ENCODE measurements at regions not wholly inside any gene's neighbourhood (a gene's known extent, or its start where the extent isn't known, plus 50 kb on each side); places are given as distances from the start of the nearest gene placed in this dataset.

DNA sequence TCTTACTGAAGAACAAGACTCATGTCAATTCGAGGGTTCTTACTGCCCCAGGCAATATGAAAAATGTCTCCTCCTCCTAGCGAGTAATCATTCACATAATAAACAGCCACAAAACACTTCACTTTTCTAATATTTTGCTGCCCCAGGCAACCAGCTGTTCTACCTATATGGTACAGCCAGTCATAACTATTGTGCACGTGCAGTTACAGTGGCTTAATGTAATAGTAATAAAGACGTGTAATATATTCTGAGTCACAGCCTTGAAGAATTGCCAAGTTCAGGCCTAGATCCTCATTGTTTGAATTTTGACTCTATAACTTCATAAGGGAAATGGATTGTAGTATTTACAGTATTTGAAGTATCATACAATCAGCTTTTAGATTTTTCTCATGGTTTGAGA, 1250.0 kb upstream of the GBE1 start:
- DNase-seq (ENCODE audit: low read depth, low spot score), result peak; percentile 5
- in situ Hi-C loops (cut with HindIII; ENCODE audit: low sequenced_read_pairs), result no loop called here
- TF ChIP-seq, protein P1, sequence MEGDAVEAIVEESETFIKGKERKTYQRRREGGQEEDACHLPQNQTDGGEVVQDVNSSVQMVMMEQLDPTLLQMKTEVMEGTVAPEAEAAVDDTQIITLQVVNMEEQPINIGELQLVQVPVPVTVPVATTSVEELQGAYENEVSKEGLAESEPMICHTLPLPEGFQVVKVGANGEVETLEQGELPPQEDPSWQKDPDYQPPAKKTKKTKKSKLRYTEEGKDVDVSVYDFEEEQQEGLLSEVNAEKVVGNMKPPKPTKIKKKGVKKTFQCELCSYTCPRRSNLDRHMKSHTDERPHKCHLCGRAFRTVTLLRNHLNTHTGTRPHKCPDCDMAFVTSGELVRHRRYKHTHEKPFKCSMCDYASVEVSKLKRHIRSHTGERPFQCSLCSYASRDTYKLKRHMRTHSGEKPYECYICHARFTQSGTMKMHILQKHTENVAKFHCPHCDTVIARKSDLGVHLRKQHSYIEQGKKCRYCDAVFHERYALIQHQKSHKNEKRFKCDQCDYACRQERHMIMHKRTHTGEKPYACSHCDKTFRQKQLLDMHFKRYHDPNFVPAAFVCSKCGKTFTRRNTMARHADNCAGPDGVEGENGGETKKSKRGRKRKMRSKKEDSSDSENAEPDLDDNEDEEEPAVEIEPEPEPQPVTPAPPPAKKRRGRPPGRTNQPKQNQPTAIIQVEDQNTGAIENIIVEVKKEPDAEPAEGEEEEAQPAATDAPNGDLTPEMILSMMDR (IDR thresholded peaks at IDR 0.05; ENCODE audit: low read depth, low read length), result no peak
- no peak overlapping the region for H3K4me3 ChIP-seq (ENCODE audit: low read depth, low read length)

DNA sequence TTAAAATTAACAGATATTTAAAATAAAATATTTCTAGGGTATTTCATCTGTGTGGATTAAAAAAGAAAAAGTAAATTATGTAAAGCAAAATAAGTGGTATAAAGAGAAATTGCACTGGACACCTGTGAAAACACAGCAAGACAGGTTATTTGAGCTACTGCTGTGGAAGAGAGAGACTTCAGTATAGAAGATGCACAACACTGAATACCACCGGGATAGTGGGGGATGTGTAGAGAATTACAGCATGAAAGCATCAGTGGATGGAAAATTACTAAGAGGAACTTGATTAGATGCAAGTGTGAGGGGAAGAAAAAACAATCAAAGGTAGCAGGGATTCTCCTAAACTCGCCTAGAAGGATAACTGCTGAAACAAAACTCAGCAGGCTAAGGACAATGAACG, 1242.5 kb upstream of the GBE1 start:
- DNase-seq (ENCODE audit: low read depth, low spot score), result no peak
- H3K4me3 ChIP-seq (ENCODE audit: low read depth, low read length), result no peak overlapping the region
- TF ChIP-seq, protein P1 (IDR thresholded peaks at IDR 0.05; ENCODE audit: low read depth, low read length), result no peak
- in situ Hi-C loops (cut with HindIII; ENCODE audit: low sequenced_read_pairs), result no loop called here

DNA sequence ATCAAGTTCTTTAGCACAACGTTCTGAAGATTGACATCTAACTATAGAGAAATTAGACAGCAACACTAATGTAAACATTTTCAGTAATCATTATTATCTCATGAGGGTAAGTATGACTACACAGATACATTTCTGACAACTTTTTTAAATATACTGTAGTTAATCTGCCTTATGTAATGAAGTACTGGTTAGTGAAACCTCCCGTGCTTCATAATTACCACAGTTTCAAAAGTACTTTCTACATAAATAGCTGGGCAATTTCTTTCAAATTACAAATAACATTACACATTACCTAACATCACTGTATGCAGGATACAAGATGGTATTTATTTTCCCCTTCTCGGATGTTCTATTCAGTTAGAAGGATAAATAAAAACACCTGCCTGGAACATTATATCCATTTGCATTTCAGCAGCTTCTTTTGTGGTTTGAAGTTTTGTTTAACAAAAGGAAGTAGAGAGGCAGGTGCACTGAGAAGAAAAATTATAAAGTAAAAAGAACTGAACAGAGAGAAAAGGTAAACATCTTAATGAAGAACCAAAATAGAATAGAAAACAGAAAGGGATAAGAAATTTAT, 1241.5 kb upstream of the GBE1 start:
- DNase-seq (ENCODE audit: low read depth, low spot score), result no peak
- in situ Hi-C loops (cut with HindIII; ENCODE audit: low sequenced_read_pairs), result no loop called here
- H3K4me3 ChIP-seq (ENCODE audit: low read depth, low read length), result no peak overlapping the region
- TF ChIP-seq, protein P1 (IDR thresholded peaks at IDR 0.05; ENCODE audit: low read depth, low read length), result no peak

DNA sequence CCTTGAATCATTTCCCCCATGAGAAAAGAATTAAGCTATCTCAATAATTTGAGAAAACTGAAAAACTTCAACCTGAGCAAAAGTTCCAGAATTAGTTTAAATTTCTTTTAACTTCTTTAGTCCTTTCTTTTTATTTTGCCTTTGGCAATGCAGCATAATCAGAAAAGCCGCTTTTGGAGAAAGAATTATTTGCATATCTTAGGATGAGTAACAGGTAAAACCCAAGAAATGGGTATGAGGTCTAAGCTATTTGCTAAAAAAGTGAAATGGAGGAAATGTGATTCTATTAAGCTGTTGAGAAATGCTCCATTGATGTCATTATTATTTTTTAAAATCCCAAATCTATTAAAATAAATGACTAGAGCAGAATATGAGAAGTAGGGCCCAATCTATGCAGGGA, 1238.3 kb upstream of the GBE1 start:
- no peak for DNase-seq (ENCODE audit: low read depth, low spot score)
- H3K4me3 ChIP-seq (ENCODE audit: low read depth, low read length), result no peak overlapping the region
- TF ChIP-seq, protein P1 (IDR thresholded peaks at IDR 0.05; ENCODE audit: low read depth, low read length), result no peak
- in situ Hi-C loops (cut with HindIII; ENCODE audit: low sequenced_read_pairs), result no loop called here

DNA sequence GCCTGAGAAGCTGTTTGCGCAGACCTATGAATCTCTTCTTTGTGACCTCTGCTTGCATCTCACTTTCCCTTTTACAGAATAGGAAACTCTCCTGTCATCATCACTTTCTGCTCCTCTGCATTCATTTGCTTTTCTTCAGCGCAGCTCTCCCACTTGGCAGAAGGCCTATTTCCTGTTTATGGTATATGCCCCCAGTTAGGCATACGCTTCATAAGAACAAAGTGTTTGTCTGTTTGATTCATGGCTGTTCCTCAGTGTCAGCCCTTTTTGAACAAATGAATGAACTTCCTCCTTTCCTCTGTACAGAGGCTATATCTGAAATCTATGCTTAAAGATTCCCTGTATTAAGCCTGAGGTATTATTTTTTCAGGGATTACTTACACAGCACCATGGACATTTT, 1216.9 kb upstream of the GBE1 start:
- no peak for DNase-seq (ENCODE audit: low read depth, low spot score)
- H3K4me3 ChIP-seq (ENCODE audit: low read depth, low read length), result no peak overlapping the region
- in situ Hi-C loops (cut with HindIII; ENCODE audit: low sequenced_read_pairs), result no loop called here
- TF ChIP-seq, protein P1 (IDR thresholded peaks at IDR 0.05; ENCODE audit: low read depth, low read length), result no peak

DNA sequence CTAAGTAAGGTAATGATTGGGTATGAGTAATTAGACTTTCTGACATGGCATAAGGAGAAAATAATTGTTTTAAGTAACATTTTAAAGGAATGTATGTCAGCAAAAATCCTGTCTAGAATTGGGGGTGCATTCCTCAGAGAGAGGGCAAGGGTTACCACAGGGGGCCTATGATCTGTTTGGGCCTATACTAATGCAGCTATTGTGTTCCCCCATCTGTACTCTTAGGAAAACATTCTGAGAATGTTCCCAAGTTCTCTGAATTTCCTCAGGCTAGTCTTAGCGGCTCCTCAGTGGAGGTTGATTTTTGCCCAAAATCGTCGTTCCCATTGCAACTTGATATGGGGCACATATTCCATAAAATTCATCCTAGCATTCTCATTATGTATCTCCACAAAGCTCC, 1216.4 kb upstream of the GBE1 start:
- no peak for DNase-seq (ENCODE audit: low read depth, low spot score)
- in situ Hi-C loops (cut with HindIII; ENCODE audit: low sequenced_read_pairs), result no loop called here
- TF ChIP-seq, protein P1 (IDR thresholded peaks at IDR 0.05; ENCODE audit: low read depth, low read length), result no peak
- H3K4me3 ChIP-seq (ENCODE audit: low read depth, low read length), result no peak overlapping the region

DNA sequence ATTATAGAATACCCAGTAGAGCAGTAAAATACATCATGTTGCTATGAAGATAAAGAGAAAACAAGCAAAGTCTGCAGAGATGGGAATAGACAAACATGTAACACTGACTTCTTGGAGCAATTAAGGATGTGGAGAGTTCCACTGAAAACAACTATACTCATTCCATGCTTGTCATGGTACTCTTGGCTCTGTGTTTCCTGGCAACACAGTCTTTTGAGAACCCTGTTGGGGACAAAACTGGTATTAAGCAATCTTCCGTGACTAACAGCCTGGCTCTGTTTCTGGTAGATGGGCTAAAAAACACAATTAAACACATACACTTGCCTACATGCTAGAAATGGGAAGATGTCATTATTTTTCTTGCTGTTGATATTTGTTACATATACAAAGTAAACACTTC, 1212.3 kb upstream of the GBE1 start:
- no peak overlapping the region for H3K4me3 ChIP-seq (ENCODE audit: low read depth, low read length)
- in situ Hi-C loops (cut with HindIII; ENCODE audit: low sequenced_read_pairs), result no loop called here
- DNase-seq (ENCODE audit: low read depth, low spot score), result peak; percentile 24
- TF ChIP-seq, protein P1 (IDR thresholded peaks at IDR 0.05; ENCODE audit: low read depth, low read length), result no peak

Data from astrocyte of the spinal cord (primary cell).